Esophagus mucosa (tissue), 1 donor: ENCODE measurements at regions not wholly inside any gene's neighbourhood (a gene's known extent, or its start where the extent isn't known, plus 50 kb on each side); places are given as distances from the start of the nearest gene placed in this dataset.

Source experiments
- ATAC-seq: fragments of 200-7000 bp; cut with Tn5 transposase; one replicate; pipeline ENCODE4 v1.9.1; 2020
- donor health status: DM: yes; HTN: yes; CAD: no.

GRCh38 chr12:116650585-116651087, 87.2 kb downstream of the SPRING1 start:
- no peak for ATAC-seq

GRCh38 chr12:116650062-116650461, 87.8 kb downstream of the SPRING1 start:
- ATAC-seq: no peak

- ATAC-seq: no peak
Measured at GRCh38 chr12:116647813-116648212, 88.6 kb downstream of the MAP1LC3B2 start.

- ATAC-seq: no peak
Measured at GRCh38 chr12:116646901-116647300, 87.7 kb downstream of the MAP1LC3B2 start.

- ATAC-seq: no peak
Measured at GRCh38 chr12:116644806-116645205, 85.6 kb downstream of the MAP1LC3B2 start.

GRCh38 chr12:116642683-116643082, 83.5 kb downstream of the MAP1LC3B2 start:
- ATAC-seq: no peak

GRCh38 chr12:116642106-116642505, 82.9 kb downstream of the MAP1LC3B2 start:
- ATAC-seq: no peak

- no peak for ATAC-seq
Measured at GRCh38 chr12:116640281-116640680, 81.1 kb downstream of the MAP1LC3B2 start.

- ATAC-seq: no peak
Measured at GRCh38 chr12:116639765-116640164, 80.6 kb downstream of the MAP1LC3B2 start.

GRCh38 chr12:116638376-116638775, 79.2 kb downstream of the MAP1LC3B2 start:
- ATAC-seq: no peak

GRCh38 chr12:116637589-116638150, 78.5 kb downstream of the MAP1LC3B2 start:
- no peak for ATAC-seq

GRCh38 chr12:116636608-116637519, 77.7 kb downstream of the MAP1LC3B2 start:
- ATAC-seq: no peak

GRCh38 chr12:116635487-116635886, 76.3 kb downstream of the MAP1LC3B2 start:
- no peak for ATAC-seq

- no peak for ATAC-seq
Measured at GRCh38 chr12:116633476-116633875, 74.3 kb downstream of the MAP1LC3B2 start.

GRCh38 chr12:116631619-116632018, 72.4 kb downstream of the MAP1LC3B2 start:
- ATAC-seq: peak; percentile 65

GRCh38 chr12:116630762-116631161, 71.6 kb downstream of the MAP1LC3B2 start:
- no peak for ATAC-seq

GRCh38 chr12:116629480-116629879, 70.3 kb downstream of the MAP1LC3B2 start:
- ATAC-seq: no peak

GRCh38 chr12:116628989-116629388, 69.8 kb downstream of the MAP1LC3B2 start:
- ATAC-seq: no peak

GRCh38 chr12:116628450-116628793, 69.2 kb downstream of the MAP1LC3B2 start:
- ATAC-seq: no peak
